ENCODE measurements at regions not wholly inside any gene's neighbourhood (a gene's known extent, or its start where the extent isn't known, plus 50 kb on each side); places are given as distances from the start of the nearest gene placed in this dataset.

DNA sequence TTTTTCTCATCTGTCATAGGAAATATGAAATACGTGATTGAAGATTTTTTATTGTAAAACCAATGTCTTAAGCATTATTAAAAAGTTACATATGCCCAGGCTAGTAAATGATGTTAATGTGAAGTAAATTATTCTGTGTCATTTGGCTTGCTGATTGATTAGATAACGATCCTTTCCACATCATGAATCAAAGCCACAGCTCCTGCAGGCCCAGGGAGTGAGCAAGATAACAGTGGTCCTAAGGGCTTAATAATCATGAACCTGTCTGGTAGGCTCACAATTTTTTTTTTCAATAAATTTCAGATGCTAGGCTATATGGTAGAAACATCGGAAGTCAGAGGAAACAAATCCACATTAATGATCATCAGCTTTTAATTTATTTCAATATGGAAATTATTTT lies 269.0 kb upstream of the SLC10A2 start:
- H3K27me3 ChIP-seq: no peaks in the 10 kb centered on the region
- H3K27ac ChIP-seq: no peak overlapping the region
- intact Hi-C loops (cut with DNase I; ENCODE audit: low total_unique reads): no loop called here
- no peaks in the 10 kb centered on the region for H3K36me3 ChIP-seq
- peaks cover 0 to 7% of the 10 kb centered on the region in 2 donors for H3K9me3 ChIP-seq
- TF ChIP-seq, protein P1, sequence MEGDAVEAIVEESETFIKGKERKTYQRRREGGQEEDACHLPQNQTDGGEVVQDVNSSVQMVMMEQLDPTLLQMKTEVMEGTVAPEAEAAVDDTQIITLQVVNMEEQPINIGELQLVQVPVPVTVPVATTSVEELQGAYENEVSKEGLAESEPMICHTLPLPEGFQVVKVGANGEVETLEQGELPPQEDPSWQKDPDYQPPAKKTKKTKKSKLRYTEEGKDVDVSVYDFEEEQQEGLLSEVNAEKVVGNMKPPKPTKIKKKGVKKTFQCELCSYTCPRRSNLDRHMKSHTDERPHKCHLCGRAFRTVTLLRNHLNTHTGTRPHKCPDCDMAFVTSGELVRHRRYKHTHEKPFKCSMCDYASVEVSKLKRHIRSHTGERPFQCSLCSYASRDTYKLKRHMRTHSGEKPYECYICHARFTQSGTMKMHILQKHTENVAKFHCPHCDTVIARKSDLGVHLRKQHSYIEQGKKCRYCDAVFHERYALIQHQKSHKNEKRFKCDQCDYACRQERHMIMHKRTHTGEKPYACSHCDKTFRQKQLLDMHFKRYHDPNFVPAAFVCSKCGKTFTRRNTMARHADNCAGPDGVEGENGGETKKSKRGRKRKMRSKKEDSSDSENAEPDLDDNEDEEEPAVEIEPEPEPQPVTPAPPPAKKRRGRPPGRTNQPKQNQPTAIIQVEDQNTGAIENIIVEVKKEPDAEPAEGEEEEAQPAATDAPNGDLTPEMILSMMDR (IDR thresholded peaks at IDR 0.05): no peak
- no peak for TF ChIP-seq POLR2A (IDR thresholded peaks at IDR 0.05)
- TF ChIP-seq POLR2AphosphoS5 (IDR thresholded peaks at IDR 0.05): no peak
- H3K4me1 ChIP-seq: no peaks in the 10 kb centered on the region
- no peak for DNase-seq (ENCODE audit: low spot score in 2 of 2)
- H3K4me3 ChIP-seq: no peak overlapping the region

DNA sequence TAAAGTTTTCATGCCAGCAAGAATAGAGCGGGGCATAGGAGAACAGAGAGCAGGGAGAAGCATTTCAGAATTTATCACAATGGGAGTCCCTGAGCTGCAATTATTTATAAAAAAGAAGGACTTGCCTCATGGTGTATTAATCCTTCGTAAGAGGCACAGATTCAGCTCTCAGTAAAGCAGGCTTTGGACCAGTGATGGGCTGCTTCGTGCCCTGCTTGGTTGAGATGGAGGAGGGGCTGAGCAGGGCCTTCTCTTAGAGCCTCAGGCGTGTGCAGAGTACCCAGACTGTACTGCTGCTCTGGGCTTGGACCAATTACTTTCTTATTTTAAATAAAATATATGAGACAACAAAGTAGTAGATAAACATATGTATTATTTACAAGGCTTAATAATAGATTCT lies 265.7 kb upstream of the SLC10A2 start:
- Histone ChIP-seq H3K4me3 (no peak overlapping the region), H3K4me1 (no peaks in the 10 kb centered on the region), H3K9me3 (no peaks in the 10 kb centered on the region), H3K36me3 (no peaks in the 10 kb centered on the region), H3K27me3 (no peaks in the 10 kb centered on the region), H3K27ac (no peak overlapping the region)
- TF ChIP-seq POLR2AphosphoS5 (IDR thresholded peaks at IDR 0.05) (no peak), POLR2A (IDR thresholded peaks at IDR 0.05) (no peak)
- TF ChIP-seq, protein P1 (IDR thresholded peaks at IDR 0.05): no peak
- intact Hi-C loops (cut with DNase I; ENCODE audit: low total_unique reads): no loop called here
- no peak for DNase-seq (ENCODE audit: low spot score in 2 of 2)

DNA sequence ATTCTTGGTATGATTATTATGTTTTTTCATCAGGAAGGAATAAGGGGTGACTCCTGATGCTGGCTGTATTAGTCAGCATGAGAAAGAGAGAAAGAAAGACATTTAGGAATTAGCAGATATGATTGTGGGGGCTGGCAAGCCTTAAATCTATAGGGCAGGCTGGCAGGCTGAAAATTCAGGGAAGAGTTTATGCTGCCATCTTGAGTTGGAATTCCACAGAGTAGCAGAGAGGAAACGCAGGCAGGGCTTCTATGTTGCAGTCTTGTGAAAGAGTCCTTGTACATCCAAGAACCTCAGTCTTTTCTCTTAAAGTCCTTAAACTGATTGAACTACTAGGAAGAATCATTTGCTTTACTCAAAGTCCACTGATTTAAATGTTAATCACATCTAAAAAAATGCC lies 262.7 kb upstream of the SLC10A2 start:
- Histone ChIP-seq H3K27me3 (no peaks in the 10 kb centered on the region), H3K27ac (no peak overlapping the region), H3K36me3 (no peaks in the 10 kb centered on the region), H3K9me3 (no peaks in the 10 kb centered on the region), H3K4me1 (no peaks in the 10 kb centered on the region), H3K4me3 (no peak overlapping the region)
- TF ChIP-seq, protein P1 (IDR thresholded peaks at IDR 0.05): no peak
- no peak for TF ChIP-seq POLR2AphosphoS5 (IDR thresholded peaks at IDR 0.05)
- no peak for TF ChIP-seq POLR2A (IDR thresholded peaks at IDR 0.05)
- no peak for DNase-seq (ENCODE audit: low spot score in 2 of 2)
- intact Hi-C loops (cut with DNase I; ENCODE audit: low total_unique reads): no loop called here

DNA sequence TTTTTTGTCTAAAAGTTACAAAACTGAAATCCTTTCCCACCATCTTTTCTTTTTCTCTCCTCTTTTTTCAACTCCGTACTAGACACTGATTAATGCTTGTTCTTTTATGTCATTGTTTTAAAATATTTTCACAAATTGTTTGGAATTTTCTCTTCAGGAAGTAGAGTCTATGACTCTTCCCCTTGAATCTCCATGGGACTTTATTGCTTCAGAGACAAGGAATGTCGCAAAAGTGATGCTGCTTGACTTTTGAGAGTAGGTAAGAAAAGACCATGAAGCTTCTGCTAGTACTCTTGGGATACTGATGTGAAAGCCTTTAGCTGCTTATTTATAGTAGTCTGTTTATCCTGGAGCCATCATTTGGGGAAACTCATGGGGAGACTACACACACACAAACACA lies 260.1 kb upstream of the SLC10A2 start:
- Histone ChIP-seq H3K36me3 (no peaks in the 10 kb centered on the region), H3K27ac (no peak overlapping the region), H3K4me3 (no peak overlapping the region), H3K4me1 (no peaks in the 10 kb centered on the region), H3K27me3 (no peaks in the 10 kb centered on the region), H3K9me3 (no peaks in the 10 kb centered on the region)
- intact Hi-C loops (cut with DNase I; ENCODE audit: low total_unique reads): no loop called here
- no peak for DNase-seq (ENCODE audit: low spot score in 2 of 2)
- TF ChIP-seq, protein P1 (IDR thresholded peaks at IDR 0.05): no peak
- no peak for TF ChIP-seq POLR2AphosphoS5 (IDR thresholded peaks at IDR 0.05)
- no peak for TF ChIP-seq POLR2A (IDR thresholded peaks at IDR 0.05)

DNA sequence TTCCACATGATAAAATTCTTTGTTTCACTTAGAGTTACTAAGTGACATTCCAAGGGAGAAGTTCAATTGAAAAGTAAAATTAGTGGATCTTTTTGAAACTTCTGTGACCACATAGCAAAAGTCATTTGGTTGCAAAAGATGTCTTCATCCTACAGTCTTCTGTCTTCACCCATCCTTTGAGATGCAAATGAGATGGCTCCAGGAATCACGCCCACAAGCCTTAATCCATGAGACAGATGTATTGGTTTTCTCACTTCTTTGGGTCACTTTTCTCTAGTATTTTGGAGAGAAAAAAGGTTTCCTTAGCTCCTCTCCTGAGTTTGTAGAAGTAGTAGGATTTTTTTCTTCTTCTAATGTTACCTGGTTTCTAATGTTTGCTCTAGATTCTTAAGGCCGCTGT lies 259.5 kb upstream of the SLC10A2 start:
- H3K4me3 ChIP-seq: no peak overlapping the region
- TF ChIP-seq POLR2A (IDR thresholded peaks at IDR 0.05) (no peak), POLR2AphosphoS5 (IDR thresholded peaks at IDR 0.05) (no peak)
- TF ChIP-seq, protein P1 (IDR thresholded peaks at IDR 0.05): no peak
- H3K27me3 ChIP-seq: no peaks in the 10 kb centered on the region
- H3K4me1 ChIP-seq: no peaks in the 10 kb centered on the region
- no peak overlapping the region for H3K27ac ChIP-seq
- DNase-seq (ENCODE audit: low spot score in 2 of 2): no peak
- H3K36me3 ChIP-seq: no peaks in the 10 kb centered on the region
- intact Hi-C loops (cut with DNase I; ENCODE audit: low total_unique reads): no loop called here
- H3K9me3 ChIP-seq: no peaks in the 10 kb centered on the region

All from breast epithelium (tissue), 4 donors.